IMR-90 (cell line): ENCODE measurements at regions not wholly inside any gene's neighbourhood (a gene's known extent, or its start where the extent isn't known, plus 50 kb on each side); places are given as distances from the start of the nearest gene placed in this dataset.

Experiments
- ATAC-seq: fragments of 200-7000 bp; cut with Tn5 transposase; 2 replicates; pipeline ENCODE4 v1.9.1; 2020; ENCODE audit warnings: low read depth, mild to moderate bottlenecking, moderate library complexity
- BruUV-seq: library from RNA; stranded (reverse); fragments of 400-500 nt; replicated peaks from 2 replicates; lab custom pipeline; 2021; lab: Mats Ljungman, UMichigan
- CTCF ChIA-PET: fragments of 300-600 bp; formaldehyde crosslinking; extraction: SDS; loops from one replicate; lab custom pipeline; 2021; ENCODE audit warnings: antibody characterized with exemption; lab: Yijun Ruan, JAX
- POLR2A ChIA-PET: fragments of 300-600 bp; sonication (Branson Sonifier 250); formaldehyde crosslinking; loops from one replicate; lab custom pipeline; 2022; ENCODE audit warnings: antibody characterized with exemption; ENCODE audit not compliant: unreplicated experiment; lab: Charles Lee
- DNase-seq: peaks from one replicate; pipeline ENCODE4 v3.0.0; 2013
- H2AFZ ChIP-seq: replicated peaks from 2 replicates; pipeline ENCODE3; 2013; ENCODE audit warnings: low read length, mild to moderate bottlenecking; ENCODE audit not compliant: poor library complexity
- H2AK5ac ChIP-seq: 2 replicates; pipeline ENCODE4 v1.6.1; 2013; ENCODE audit warnings: low read depth, low read length, inconsistent platforms
- H2AK9ac ChIP-seq: replicated peaks from 2 replicates; pipeline ENCODE3; 2013; ENCODE audit warnings: mild to moderate bottlenecking, low read depth, low read length, moderate library complexity; ENCODE audit not compliant: poor library complexity
- H2BK120ac ChIP-seq: 2 replicates; pipeline ENCODE4 v1.6.1; 2013; ENCODE audit warnings: low read depth, low read length, inconsistent platforms
- H2BK15ac ChIP-seq: 3 replicates; pipeline ENCODE4 v1.6.1; 2013; ENCODE audit warnings: low read depth, low read length, inconsistent platforms
- H2BK20ac ChIP-seq: 2 replicates; pipeline ENCODE4 v1.6.1; 2013; ENCODE audit warnings: low read depth, mild to moderate bottlenecking, inconsistent platforms, low read length, moderate library complexity
- H2BK5ac ChIP-seq: 2 replicates; pipeline ENCODE4 v1.6.1; 2013; ENCODE audit warnings: mild to moderate bottlenecking, low read depth, low read length, inconsistent platforms; ENCODE audit not compliant: poor library complexity, severe bottlenecking
- H3K14ac ChIP-seq: replicated peaks from 2 replicates; pipeline ENCODE4 v1.6.1; 2013; ENCODE audit warnings: low read depth, low read length, inconsistent platforms
- H3K18ac ChIP-seq: 2 replicates; pipeline ENCODE4 v1.6.1; 2013; ENCODE audit warnings: low read depth, low read length, control low read depth
- H3K23ac ChIP-seq: 2 replicates; pipeline ENCODE4 v1.6.1; 2013; ENCODE audit warnings: low read depth, low read length, inconsistent platforms
- H3K27ac ChIP-seq: 2 replicates; pipeline ENCODE4 v1.5.1; 2013; ENCODE audit warnings: mild to moderate bottlenecking, control low read depth, low read length; ENCODE audit not compliant: insufficient read depth
- H3K27me3 ChIP-seq: 2 replicates; pipeline ENCODE4 v1.6.1; 2013; ENCODE audit warnings: low read length; ENCODE audit not compliant: control insufficient read depth, insufficient read depth
- H3K36me3 ChIP-seq: 2 replicates; pipeline ENCODE4 v1.6.1; 2013; ENCODE audit warnings: low read length, mixed read lengths; ENCODE audit not compliant: control insufficient read depth, insufficient read depth
- H3K4ac ChIP-seq: 2 replicates; pipeline ENCODE4 v1.6.1; 2013; ENCODE audit warnings: low read depth, low read length, inconsistent platforms
- H3K4me1 ChIP-seq: 2 replicates; pipeline ENCODE4 v1.6.1; 2013; ENCODE audit warnings: low read length, mixed read lengths; ENCODE audit not compliant: control insufficient read depth, insufficient read depth
- H3K4me2 ChIP-seq: 2 replicates; pipeline ENCODE4 v1.6.1; 2013; ENCODE audit warnings: low read depth, mild to moderate bottlenecking, control low read depth, low read length, moderate library complexity
- H3K4me3 ChIP-seq: 2 replicates; pipeline ENCODE4 v1.5.1; 2013; ENCODE audit warnings: low read depth, mild to moderate bottlenecking, control low read depth, low read length, moderate library complexity; ENCODE audit not compliant: insufficient read depth
- H3K56ac ChIP-seq: 2 replicates; pipeline ENCODE4 v1.6.1; 2013; ENCODE audit warnings: low read length, inconsistent platforms; ENCODE audit not compliant: insufficient read depth; ENCODE audit errors: extremely low read depth
- H3K79me1 ChIP-seq, 2 experiments: 2 replicates each; pipeline ENCODE4 v1.6.1; 2013; ENCODE audit warnings: low read length in 2 of 2, inconsistent platforms in 1 of 2, low read depth in 1 of 2
- H3K9ac ChIP-seq: 2 replicates; pipeline ENCODE4 v1.6.1; 2013; ENCODE audit warnings: low read depth, low read length, control low read depth
- H3K9me1 ChIP-seq: 2 replicates; pipeline ENCODE4 v1.6.1; 2013; ENCODE audit warnings: low read length, inconsistent platforms; ENCODE audit not compliant: insufficient read depth
- H3K9me3 ChIP-seq: 2 replicates; pipeline ENCODE4 v1.6.1; 2013; ENCODE audit warnings: low read length; ENCODE audit not compliant: control insufficient read depth, insufficient read depth
- H4K20me1 ChIP-seq: 2 replicates; pipeline ENCODE4 v1.6.1; 2013; ENCODE audit warnings: low read length, inconsistent platforms; ENCODE audit not compliant: insufficient read depth
- H4K5ac ChIP-seq: 2 replicates; pipeline ENCODE4 v1.6.1; 2013; ENCODE audit warnings: mild to moderate bottlenecking, low read depth, low read length, control low read depth
- H4K8ac ChIP-seq, 2 experiments: 2 replicates each; pipeline ENCODE4 v1.6.1; 2013; ENCODE audit warnings: low read depth in 2 of 2, low read length in 2 of 2, control low read depth in 1 of 2, inconsistent platforms in 1 of 2
- H4K91ac ChIP-seq: 2 replicates; pipeline ENCODE4 v1.6.1; 2013; ENCODE audit warnings: low read depth, low read length, inconsistent platforms; ENCODE audit not compliant: insufficient read depth
- BHLHE40 ChIP-seq: fragments of 150-350 bp; IDR thresholded peaks from 2 replicates; pipeline ENCODE4 v1.6.1; 2016; ENCODE audit warnings: mild to moderate bottlenecking, low read depth, low read length
- CEBPB ChIP-seq: IDR thresholded peaks from 2 replicates; pipeline ENCODE4 v1.6.1; 2012; ENCODE audit warnings: low read depth, low read length, improper control_type of control experiment
- MAFK ChIP-seq: IDR thresholded peaks from 2 replicates; pipeline ENCODE4 v1.6.1; 2012; ENCODE audit warnings: low read depth, low read length, improper control_type of control experiment
- MAZ ChIP-seq: IDR thresholded peaks from 2 replicates; pipeline ENCODE4 v1.6.1; 2012; ENCODE audit warnings: low read depth, mild to moderate bottlenecking, low read length, improper control_type of control experiment, moderate library complexity, borderline replicate concordance
- MXI1 ChIP-seq: IDR thresholded peaks from 2 replicates; pipeline ENCODE4 v1.6.1; 2012; ENCODE audit warnings: low read depth, mild to moderate bottlenecking, low read length, moderate library complexity, borderline replicate concordance
- POLR2A ChIP-seq: IDR thresholded peaks from 2 replicates; pipeline ENCODE4 v1.6.1; 2012; ENCODE audit warnings: mild to moderate bottlenecking, low read depth, low read length
- RFX5 ChIP-seq: IDR thresholded peaks from 2 replicates; pipeline ENCODE4 v1.8.0; 2012; ENCODE audit warnings: low read depth, mild to moderate bottlenecking, low read length, moderate library complexity
- SMC3 ChIP-seq: fragments of 150-350 bp; IDR thresholded peaks from 2 replicates; pipeline ENCODE4 v1.6.1; 2016; ENCODE audit warnings: low read depth, mild to moderate bottlenecking, antibody characterized with exemption, low read length, moderate library complexity
- WGBS, 2 experiments: methylation state at CpG; one replicate each; pipeline versions ENCODE4 v1.1.5 to v1.1.7; 2013; ENCODE audit warnings: missing lambda C conversion rate in 2 of 2; ENCODE audit not compliant: insufficient read length in 1 of 2; ENCODE audit errors: extremely low coverage in 2 of 2; 5-methylcytosine and 5-hydroxymethylcytosine counted together
- dilution Hi-C: fragments of 300-500 bp; cut with HindIII; formaldehyde crosslinking; loops from one replicate; pipeline ENCODE4 v1.14.3; 2018; ENCODE audit warnings: low sequenced_read_pairs; ENCODE audit not compliant: unreplicated experiment
- in situ Hi-C: fragments of 300-500 bp; cut with MboI; formaldehyde crosslinking; loops from 3 replicates; pipeline ENCODE4 v1.14.3; 2019; ENCODE audit warnings: low sequenced_read_pairs, inconsistent platforms, mixed read lengths
- intact Hi-C: fragments of 100-400 bp; cut with micrococcal nuclease; formaldehyde crosslinking; loops from 2 replicates; pipeline ENCODE4 v1.10.0; 2022
- TF ChIP-seq, protein P1 (sequence below): fragments of 150-350 bp; IDR thresholded peaks from 2 replicates; pipeline ENCODE4 v1.6.1; 2017; ENCODE audit warnings: mild to moderate bottlenecking, antibody characterized with exemption, low read length, low read depth

- Histone ChIP-seq H2BK5ac (no peak overlapping the region), H3K23ac (no peak overlapping the region), H3K14ac (no peak overlapping the region), H3K27ac (no peak overlapping the region), H4K5ac (no peak overlapping the region), H3K27me3 (no peaks in the 10 kb centered on the region), H2AK9ac (no peak overlapping the region), H2AK5ac (no peak overlapping the region), H3K9me1 (no peaks in the 10 kb centered on the region), H3K79me1 (no peaks in the 10 kb centered on the region), H3K4ac (no peak overlapping the region), H4K20me1 (no peaks in the 10 kb centered on the region), H2BK15ac (no peak overlapping the region), H2AFZ (no peak overlapping the region), H3K56ac (no peak overlapping the region), H3K9me3 (peaks cover 46% of the 10 kb centered on the region), H3K4me2 (no peak overlapping the region), H3K4me1 (no peaks in the 10 kb centered on the region), H3K4me3 (no peak overlapping the region), H2BK120ac (no peak overlapping the region), H4K8ac (no peak overlapping the region), H4K91ac (no peak overlapping the region), H3K36me3 (no peaks in the 10 kb centered on the region), H3K9ac (no peak overlapping the region), H2BK20ac (no peak overlapping the region), H3K18ac (no peak overlapping the region)
- intact Hi-C loops (no loop called here), dilution Hi-C loops (no loop called here), in situ Hi-C loops (no loop called here)
- whole genome bisulfite sequencing, 2 experiments, result no CpG with 5 or more reads among the region's 3 CpGs
- POLR2A ChIA-PET, result no interaction called here
- TF ChIP-seq POLR2A, result no peak
- TF ChIP-seq MXI1, result no peak
- no peak for TF ChIP-seq CEBPB
- TF ChIP-seq MAZ, result no peak
- TF ChIP-seq, protein P1, sequence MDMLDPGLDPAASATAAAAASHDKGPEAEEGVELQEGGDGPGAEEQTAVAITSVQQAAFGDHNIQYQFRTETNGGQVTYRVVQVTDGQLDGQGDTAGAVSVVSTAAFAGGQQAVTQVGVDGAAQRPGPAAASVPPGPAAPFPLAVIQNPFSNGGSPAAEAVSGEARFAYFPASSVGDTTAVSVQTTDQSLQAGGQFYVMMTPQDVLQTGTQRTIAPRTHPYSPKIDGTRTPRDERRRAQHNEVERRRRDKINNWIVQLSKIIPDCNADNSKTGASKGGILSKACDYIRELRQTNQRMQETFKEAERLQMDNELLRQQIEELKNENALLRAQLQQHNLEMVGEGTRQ, result no peak
- TF ChIP-seq BHLHE40, result no peak
- no peak for TF ChIP-seq MAFK
- no peak for TF ChIP-seq SMC3
- no peak for TF ChIP-seq RFX5
- ATAC-seq (no peak), DNase-seq (no peak)
- CTCF ChIA-PET, result no interaction called here
- BruUV-seq, result no TSS peak
Measured at GRCh38 chr6:167469101-167469500, 144.2 kb downstream of the TTLL2 start.
